ENCODE measurements at regions not wholly inside any gene's neighbourhood (a gene's known extent, or its start where the extent isn't known, plus 50 kb on each side); places are given as distances from the start of the nearest gene placed in this dataset.

DNA sequence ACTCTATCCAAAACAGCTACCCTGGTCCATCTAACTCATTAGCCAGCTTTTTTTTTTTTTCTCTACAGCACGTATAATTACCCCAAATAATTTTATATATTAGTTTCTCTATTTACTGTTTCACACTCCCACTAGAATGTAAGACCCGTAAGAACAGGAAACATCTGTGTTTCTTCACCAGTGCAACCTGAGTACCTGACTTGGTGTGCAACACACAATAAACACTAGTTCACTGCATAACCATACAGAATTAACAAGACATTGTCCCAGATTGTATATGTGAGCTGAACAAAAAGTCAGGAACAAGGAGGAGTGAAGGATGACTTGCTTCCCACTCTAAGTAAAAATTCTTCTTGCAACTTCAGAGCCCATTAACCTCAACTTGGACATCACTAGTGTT is 180.2 kb upstream of the AKR1E2 start:
- TF ChIP-seq EZH2 (IDR thresholded peaks at IDR 0.05; ENCODE audit: insufficient read depth, poor library complexity, severe bottlenecking), result no peak
- no peak for TF ChIP-seq EZH2phosphoT487 (IDR thresholded peaks at IDR 0.05; ENCODE audit: insufficient read depth, low read depth)
